ENCODE measurements at regions not wholly inside any gene's neighbourhood (a gene's known extent, or its start where the extent isn't known, plus 50 kb on each side); places are given as distances from the start of the nearest gene placed in this dataset.

DNA sequence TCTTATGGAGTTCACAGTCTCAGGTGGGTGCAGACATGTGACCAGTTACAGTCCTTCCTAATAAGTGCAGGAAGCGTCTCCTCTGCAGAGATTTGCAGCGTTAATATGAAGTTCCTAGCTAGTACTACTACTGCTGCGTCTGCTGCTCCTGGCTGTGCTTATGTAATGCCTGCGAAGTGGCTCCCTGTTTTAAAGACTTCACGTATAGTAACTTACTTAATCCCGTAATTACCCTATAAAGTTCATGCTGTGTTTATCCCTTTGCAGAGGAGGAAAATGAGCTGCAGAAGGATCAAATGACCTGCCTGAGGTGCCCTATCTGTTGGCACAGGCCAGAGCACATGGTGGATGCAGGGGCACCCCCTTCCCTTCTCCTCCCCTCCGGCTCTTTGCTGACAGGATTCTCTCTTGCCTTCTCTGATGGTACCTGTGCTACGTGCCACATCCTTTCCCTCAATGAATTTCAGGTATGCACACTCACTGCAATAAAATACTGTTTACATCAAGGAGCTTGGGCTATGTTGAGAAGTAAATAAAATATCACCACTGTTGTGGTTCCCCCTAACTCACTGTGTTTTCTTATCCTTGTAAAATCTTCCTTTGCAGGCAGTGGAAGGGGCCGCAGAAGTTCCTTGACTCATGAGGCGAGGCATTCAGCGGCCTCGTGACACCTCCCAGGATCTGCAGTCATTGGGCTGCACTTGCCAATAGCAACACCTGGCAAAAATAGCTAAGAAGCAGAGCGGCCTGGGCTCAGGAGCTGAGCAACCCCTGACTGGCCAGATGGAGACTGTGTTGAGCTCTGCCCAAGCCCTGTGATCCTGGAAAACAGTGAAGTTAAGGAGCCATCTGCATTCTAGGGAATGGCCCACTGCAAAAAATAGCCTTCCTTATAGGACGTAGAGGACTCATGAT, 188.9 kb upstream of the ATP10A start:
- TF ChIP-seq, protein P1, sequence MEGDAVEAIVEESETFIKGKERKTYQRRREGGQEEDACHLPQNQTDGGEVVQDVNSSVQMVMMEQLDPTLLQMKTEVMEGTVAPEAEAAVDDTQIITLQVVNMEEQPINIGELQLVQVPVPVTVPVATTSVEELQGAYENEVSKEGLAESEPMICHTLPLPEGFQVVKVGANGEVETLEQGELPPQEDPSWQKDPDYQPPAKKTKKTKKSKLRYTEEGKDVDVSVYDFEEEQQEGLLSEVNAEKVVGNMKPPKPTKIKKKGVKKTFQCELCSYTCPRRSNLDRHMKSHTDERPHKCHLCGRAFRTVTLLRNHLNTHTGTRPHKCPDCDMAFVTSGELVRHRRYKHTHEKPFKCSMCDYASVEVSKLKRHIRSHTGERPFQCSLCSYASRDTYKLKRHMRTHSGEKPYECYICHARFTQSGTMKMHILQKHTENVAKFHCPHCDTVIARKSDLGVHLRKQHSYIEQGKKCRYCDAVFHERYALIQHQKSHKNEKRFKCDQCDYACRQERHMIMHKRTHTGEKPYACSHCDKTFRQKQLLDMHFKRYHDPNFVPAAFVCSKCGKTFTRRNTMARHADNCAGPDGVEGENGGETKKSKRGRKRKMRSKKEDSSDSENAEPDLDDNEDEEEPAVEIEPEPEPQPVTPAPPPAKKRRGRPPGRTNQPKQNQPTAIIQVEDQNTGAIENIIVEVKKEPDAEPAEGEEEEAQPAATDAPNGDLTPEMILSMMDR (IDR thresholded peaks at IDR 0.05; ENCODE audit: low read depth, low read length, poor library complexity, severe bottlenecking): no peak
- TF ChIP-seq EZH2phosphoT487 (IDR thresholded peaks at IDR 0.05; ENCODE audit: borderline replicate concordance, low read length): no peak
